ENCODE measurements at regions not wholly inside any gene's neighbourhood (a gene's known extent, or its start where the extent isn't known, plus 50 kb on each side); places are given as distances from the start of the nearest gene placed in this dataset.

DNA sequence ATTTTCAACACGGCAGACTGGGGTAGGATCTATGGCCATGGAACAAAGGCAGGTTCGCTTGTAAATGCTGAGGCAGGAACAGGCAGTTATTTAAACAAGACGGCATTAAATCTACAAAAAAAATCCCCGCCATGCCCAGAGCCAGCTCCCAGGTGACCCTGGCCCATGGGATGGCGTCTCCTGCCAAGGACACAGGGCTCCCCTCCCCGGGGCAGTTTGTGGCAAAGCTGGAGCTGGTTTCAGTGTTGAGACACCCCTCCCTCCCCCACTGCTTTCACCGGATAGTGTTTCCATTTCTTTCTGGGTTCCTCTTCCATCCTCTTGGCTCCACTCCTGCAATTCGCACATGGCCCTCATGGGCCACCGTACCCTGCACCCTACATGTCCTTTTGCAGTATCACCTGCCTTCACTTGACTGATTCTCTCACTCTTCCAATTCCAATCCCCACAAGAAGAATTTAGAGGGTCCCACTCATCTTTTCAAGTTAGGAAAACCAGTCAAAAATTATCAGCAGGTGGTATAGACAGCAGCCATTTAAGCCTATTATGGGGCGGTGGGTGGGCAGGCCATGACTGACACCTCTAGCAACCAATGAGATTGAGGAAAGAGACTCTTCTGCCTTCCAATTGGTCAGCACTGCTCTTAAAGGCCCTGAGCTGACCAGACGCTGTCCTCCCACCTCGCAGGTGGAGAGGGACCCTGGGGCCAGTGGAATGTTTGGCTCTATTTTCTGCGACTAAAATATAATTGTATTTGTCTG, 52.0 kb downstream of the OLIG1 start:
- TF ChIP-seq, protein P1, sequence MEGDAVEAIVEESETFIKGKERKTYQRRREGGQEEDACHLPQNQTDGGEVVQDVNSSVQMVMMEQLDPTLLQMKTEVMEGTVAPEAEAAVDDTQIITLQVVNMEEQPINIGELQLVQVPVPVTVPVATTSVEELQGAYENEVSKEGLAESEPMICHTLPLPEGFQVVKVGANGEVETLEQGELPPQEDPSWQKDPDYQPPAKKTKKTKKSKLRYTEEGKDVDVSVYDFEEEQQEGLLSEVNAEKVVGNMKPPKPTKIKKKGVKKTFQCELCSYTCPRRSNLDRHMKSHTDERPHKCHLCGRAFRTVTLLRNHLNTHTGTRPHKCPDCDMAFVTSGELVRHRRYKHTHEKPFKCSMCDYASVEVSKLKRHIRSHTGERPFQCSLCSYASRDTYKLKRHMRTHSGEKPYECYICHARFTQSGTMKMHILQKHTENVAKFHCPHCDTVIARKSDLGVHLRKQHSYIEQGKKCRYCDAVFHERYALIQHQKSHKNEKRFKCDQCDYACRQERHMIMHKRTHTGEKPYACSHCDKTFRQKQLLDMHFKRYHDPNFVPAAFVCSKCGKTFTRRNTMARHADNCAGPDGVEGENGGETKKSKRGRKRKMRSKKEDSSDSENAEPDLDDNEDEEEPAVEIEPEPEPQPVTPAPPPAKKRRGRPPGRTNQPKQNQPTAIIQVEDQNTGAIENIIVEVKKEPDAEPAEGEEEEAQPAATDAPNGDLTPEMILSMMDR (IDR thresholded peaks at IDR 0.05) = no peak
- Mint-ChIP-seq H3K36me3 (ENCODE audit: low read depth) (no peaks in the 10 kb centered on the region), H3K27ac (ENCODE audit: unreplicated experiment) (no peak overlapping the region), H3K9me3 (ENCODE audit: low read depth) (no peaks in the 10 kb centered on the region), H3K4me3 (ENCODE audit: unreplicated experiment) (no peak overlapping the region), H3K27me3 (ENCODE audit: low read depth) (peaks cover 42% of the 10 kb centered on the region), H3K4me1 (ENCODE audit: low read depth) (peaks cover under 1% of the 10 kb centered on the region)
- DNase-seq (ENCODE audit: low spot score) = no peak

DNA sequence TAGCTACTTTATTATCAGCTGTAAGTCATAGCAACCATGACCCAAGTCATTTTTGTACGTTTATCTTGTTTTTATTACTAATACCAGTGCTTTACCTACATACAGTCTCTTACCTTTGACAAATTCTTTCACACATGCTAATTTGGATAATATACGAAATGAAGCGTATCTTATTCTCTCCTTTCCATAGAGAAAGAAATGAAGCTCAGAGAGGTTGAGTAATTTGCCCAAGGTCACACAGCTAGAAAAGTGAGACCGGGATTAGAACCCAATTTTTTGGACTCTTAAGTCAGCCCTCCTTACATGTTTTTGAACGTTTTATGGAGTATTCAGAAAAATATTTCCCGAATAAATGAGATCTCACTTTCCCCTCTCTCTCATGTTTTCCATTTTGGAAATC, 52.6 kb downstream of the OLIG1 start:
- Mint-ChIP-seq H3K27ac (ENCODE audit: unreplicated experiment) (no peak overlapping the region), H3K4me3 (ENCODE audit: unreplicated experiment) (no peak overlapping the region), H3K27me3 (ENCODE audit: low read depth) (peaks cover 36% of the 10 kb centered on the region), H3K9me3 (ENCODE audit: low read depth) (no peaks in the 10 kb centered on the region), H3K4me1 (ENCODE audit: low read depth) (peaks cover 6% of the 10 kb centered on the region), H3K36me3 (ENCODE audit: low read depth) (no peaks in the 10 kb centered on the region)
- TF ChIP-seq, protein P1 (IDR thresholded peaks at IDR 0.05) = no peak
- DNase-seq (ENCODE audit: low spot score) = no peak

DNA sequence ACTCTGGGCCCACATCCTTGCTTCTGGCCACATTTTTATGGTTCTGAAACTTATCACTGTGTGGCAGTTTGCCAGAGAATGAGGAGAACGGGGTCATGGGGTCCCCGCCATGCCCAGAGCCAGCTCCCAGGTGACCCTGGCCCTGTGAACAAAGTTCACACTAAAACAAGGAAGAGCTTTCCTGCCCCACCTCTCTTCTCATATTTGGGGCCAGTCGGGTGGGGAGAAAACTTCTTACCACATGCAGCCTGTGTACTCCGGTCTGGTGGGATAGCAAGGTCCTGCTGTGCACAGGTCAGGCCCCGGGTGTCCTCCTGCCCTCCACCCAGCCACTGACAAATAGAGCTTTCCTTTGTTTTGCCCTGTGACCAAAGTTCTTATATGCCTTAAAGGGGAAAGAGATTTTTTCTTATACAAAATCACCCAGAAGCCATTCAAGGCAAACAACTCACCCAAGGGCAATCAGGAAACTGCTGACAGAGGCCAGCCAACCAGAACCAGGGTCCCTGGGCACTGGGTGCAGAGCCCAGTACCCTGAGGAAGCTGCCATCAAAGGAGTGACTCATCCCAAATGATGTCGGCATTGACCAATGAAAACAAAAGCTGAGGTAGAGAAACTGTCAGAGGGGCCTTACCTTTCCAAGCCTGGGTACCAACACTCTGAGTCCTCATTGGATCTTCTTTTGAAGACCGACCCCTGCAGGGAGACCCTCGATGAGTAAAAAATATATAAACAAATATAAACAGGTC, 53.6 kb downstream of the OLIG1 start:
- TF ChIP-seq, protein P1 (IDR thresholded peaks at IDR 0.05) = no peak
- no peaks in the 10 kb centered on the region for H3K36me3 Mint-ChIP-seq (ENCODE audit: low read depth)
- no peak overlapping the region for H3K4me3 Mint-ChIP-seq (ENCODE audit: unreplicated experiment)
- H3K27ac Mint-ChIP-seq (ENCODE audit: unreplicated experiment) = no peak overlapping the region
- peaks cover 7% of the 10 kb centered on the region for H3K4me1 Mint-ChIP-seq (ENCODE audit: low read depth)
- H3K27me3 Mint-ChIP-seq (ENCODE audit: low read depth) = peaks cover 34% of the 10 kb centered on the region
- DNase-seq (ENCODE audit: low spot score) = no peak
- no peaks in the 10 kb centered on the region for H3K9me3 Mint-ChIP-seq (ENCODE audit: low read depth)

DNA sequence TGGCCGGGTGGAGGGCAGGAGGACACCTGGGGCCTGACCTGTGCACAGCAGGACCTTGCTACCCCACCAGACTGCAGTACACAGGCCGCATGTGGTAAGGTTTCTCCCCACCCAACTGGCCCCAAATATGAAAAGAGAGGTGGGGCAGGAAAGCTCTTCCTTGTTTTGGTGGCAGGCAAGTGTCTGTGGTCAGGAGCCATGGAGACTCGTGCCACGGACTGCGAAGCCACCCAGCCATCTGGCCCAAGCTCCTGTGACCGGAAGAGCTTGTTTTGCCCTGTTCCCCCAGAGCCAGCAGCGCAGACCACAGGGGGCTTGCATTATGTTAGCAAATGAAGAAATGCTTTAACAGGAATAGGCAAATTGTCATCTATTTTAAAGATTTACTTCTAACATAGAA, 54.9 kb downstream of the OLIG1 start:
- Mint-ChIP-seq H3K27me3 (ENCODE audit: low read depth) (peaks cover 31% of the 10 kb centered on the region), H3K9me3 (ENCODE audit: low read depth) (no peaks in the 10 kb centered on the region), H3K4me1 (ENCODE audit: low read depth) (peaks cover 7% of the 10 kb centered on the region), H3K27ac (ENCODE audit: unreplicated experiment) (no peak overlapping the region), H3K36me3 (ENCODE audit: low read depth) (no peaks in the 10 kb centered on the region), H3K4me3 (ENCODE audit: unreplicated experiment) (no peak overlapping the region)
- DNase-seq (ENCODE audit: low spot score) = no peak
- TF ChIP-seq, protein P1 (IDR thresholded peaks at IDR 0.05) = no peak

DNA sequence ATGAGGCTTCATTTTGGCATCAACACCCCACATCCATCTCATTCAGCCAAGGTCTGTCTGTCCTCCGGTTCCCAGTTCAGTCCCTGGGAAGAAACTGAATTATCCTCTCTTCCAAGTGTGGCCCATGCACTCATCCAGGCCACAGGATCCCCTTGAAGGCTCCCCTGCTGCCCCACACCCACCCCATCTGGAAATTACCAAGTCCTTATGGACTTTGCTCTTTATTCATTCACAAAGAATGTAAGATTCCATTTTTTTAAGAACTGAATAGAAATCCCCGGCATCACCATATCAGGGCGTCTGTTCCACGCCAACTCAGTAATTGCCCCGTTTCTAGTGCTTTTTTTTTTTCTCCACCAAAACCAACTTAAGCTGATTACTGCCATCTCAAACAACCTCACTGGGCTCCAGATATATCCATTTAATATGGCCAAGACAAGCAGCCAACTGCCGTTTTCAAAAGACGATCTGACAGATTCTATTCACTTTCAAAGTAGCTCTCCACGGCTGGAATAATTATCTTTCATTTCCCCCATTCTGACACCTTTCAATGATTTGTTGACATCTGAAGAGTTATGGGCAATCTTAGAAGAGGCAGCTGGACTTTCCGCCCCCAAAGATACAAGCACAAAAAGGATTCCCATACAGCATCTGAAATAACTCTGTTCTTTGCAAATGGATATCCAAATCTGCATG, 55.9 kb downstream of the OLIG1 start:
- TF ChIP-seq, protein P1 (IDR thresholded peaks at IDR 0.05) = no peak
- no peak for DNase-seq (ENCODE audit: low spot score)
- no peaks in the 10 kb centered on the region for H3K36me3 Mint-ChIP-seq (ENCODE audit: low read depth)
- no peak overlapping the region for H3K4me3 Mint-ChIP-seq (ENCODE audit: unreplicated experiment)
- H3K4me1 Mint-ChIP-seq (ENCODE audit: low read depth) = peaks cover 7% of the 10 kb centered on the region
- peaks cover 36% of the 10 kb centered on the region for H3K27me3 Mint-ChIP-seq (ENCODE audit: low read depth)
- H3K9me3 Mint-ChIP-seq (ENCODE audit: low read depth) = no peaks in the 10 kb centered on the region
- no peak overlapping the region for H3K27ac Mint-ChIP-seq (ENCODE audit: unreplicated experiment)

Measured in chondrocyte (in vitro differentiated cells).